ENCODE measurements at regions not wholly inside any gene's neighbourhood (a gene's known extent, or its start where the extent isn't known, plus 50 kb on each side); places are given as distances from the start of the nearest gene placed in this dataset.

DNA sequence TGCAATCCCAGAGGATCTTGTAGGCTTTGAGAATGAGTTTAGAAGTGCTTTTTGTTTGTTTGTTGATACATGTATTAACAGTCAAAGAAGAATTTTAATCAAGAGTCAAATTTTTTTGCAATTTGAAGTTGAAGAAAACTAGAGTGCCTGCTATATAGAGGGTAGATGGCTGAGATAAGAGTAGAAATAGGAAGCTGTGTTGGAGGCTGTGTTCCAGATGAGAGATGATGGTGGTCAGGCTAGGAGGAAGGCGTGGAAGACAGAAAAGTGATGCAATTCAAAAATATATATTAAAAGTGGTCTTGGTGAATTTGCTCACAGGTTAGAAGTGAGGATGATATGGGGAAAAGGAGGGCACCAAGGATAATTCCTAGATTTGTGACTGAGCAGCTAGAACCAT lies 978.3 kb downstream of the BCL11A start:
- Mint-ChIP-seq H3K4me3 (no peak overlapping the region), H3K9me3 (no peaks in the 10 kb centered on the region), H3K27me3 (ENCODE audit: low read depth) (no peaks in the 10 kb centered on the region), H3K36me3 (ENCODE audit: low read depth) (no peaks in the 10 kb centered on the region), H3K4me1 (ENCODE audit: low read depth) (no peaks in the 10 kb centered on the region), H3K27ac (no peak overlapping the region)

- H3K9me3 Mint-ChIP-seq = no peaks in the 10 kb centered on the region
- H3K4me3 Mint-ChIP-seq = no peak overlapping the region
- no peaks in the 10 kb centered on the region for H3K27me3 Mint-ChIP-seq (ENCODE audit: low read depth)
- H3K27ac Mint-ChIP-seq = no peak overlapping the region
- no peaks in the 10 kb centered on the region for H3K4me1 Mint-ChIP-seq (ENCODE audit: low read depth)
- H3K36me3 Mint-ChIP-seq (ENCODE audit: low read depth) = no peaks in the 10 kb centered on the region
These were observed 981.2 kb downstream of the BCL11A start for GRCh38 chr2:59572227-59572626.

DNA sequence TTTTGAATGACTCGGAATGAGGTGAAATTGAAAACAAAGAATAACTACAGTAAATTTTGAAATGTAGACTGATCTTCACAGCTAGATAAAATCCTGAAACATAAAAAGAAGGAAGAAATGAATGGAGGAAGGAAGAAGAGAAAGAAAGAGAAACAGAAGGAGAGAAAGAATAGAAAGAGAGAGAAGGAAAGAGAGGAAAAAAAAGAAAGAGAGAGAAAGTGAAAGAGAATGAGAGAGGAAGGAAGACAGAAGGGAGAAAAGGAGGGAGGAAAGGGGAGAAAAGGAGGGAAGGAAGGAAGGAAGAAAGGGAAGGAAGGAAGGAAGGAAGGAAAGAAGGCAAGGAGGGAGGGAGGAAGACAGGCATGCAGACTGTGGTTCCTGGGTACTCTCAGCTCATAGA lies 982.6 kb downstream of the BCL11A start:
- Mint-ChIP-seq H3K4me1 (ENCODE audit: low read depth) (no peaks in the 10 kb centered on the region), H3K4me3 (no peak overlapping the region), H3K27ac (no peak overlapping the region), H3K9me3 (no peaks in the 10 kb centered on the region), H3K36me3 (ENCODE audit: low read depth) (no peaks in the 10 kb centered on the region), H3K27me3 (ENCODE audit: low read depth) (no peaks in the 10 kb centered on the region)

GRCh38 chr2:59569124-59569523 lies 984.3 kb downstream of the BCL11A start:
- Mint-ChIP-seq H3K27ac (no peak overlapping the region), H3K4me1 (ENCODE audit: low read depth) (no peaks in the 10 kb centered on the region), H3K36me3 (ENCODE audit: low read depth) (no peaks in the 10 kb centered on the region), H3K27me3 (ENCODE audit: low read depth) (no peaks in the 10 kb centered on the region), H3K9me3 (no peaks in the 10 kb centered on the region), H3K4me3 (no peak overlapping the region)

GRCh38 chr2:59568461-59568860 lies 985.0 kb downstream of the BCL11A start:
- Mint-ChIP-seq H3K36me3 (ENCODE audit: low read depth) (no peaks in the 10 kb centered on the region), H3K27ac (no peak overlapping the region), H3K4me3 (no peak overlapping the region)

GRCh38 chr2:59567151-59567550 lies 986.3 kb downstream of the BCL11A start:
- Mint-ChIP-seq H3K36me3 (ENCODE audit: low read depth) (no peaks in the 10 kb centered on the region), H3K9me3 (no peaks in the 10 kb centered on the region), H3K27ac (no peak overlapping the region), H3K4me1 (ENCODE audit: low read depth) (no peaks in the 10 kb centered on the region), H3K27me3 (ENCODE audit: low read depth) (no peaks in the 10 kb centered on the region), H3K4me3 (no peak overlapping the region)

More at GRCh38 chr2:59568461-59568860, 985.0 kb downstream of the BCL11A start:
- no peaks in the 10 kb centered on the region for H3K4me1 Mint-ChIP-seq (ENCODE audit: low read depth)
- H3K9me3 Mint-ChIP-seq = no peaks in the 10 kb centered on the region
- H3K27me3 Mint-ChIP-seq (ENCODE audit: low read depth) = no peaks in the 10 kb centered on the region

- no peaks in the 10 kb centered on the region for H3K4me1 Mint-ChIP-seq (ENCODE audit: low read depth)
- H3K9me3 Mint-ChIP-seq = no peaks in the 10 kb centered on the region
- H3K4me3 Mint-ChIP-seq = no peak overlapping the region
- H3K27me3 Mint-ChIP-seq (ENCODE audit: low read depth) = no peaks in the 10 kb centered on the region
- H3K36me3 Mint-ChIP-seq (ENCODE audit: low read depth) = no peaks in the 10 kb centered on the region
- H3K27ac Mint-ChIP-seq = no peak overlapping the region
These were observed 986.7 kb downstream of the BCL11A start for GRCh38 chr2:59566739-59567138.

GRCh38 chr2:59561281-59561680 lies 992.2 kb downstream of the BCL11A start:
- Mint-ChIP-seq H3K9me3 (peaks cover 3% of the 10 kb centered on the region), H3K27me3 (ENCODE audit: low read depth) (no peaks in the 10 kb centered on the region), H3K27ac (no peak overlapping the region), H3K36me3 (ENCODE audit: low read depth) (no peaks in the 10 kb centered on the region), H3K4me1 (ENCODE audit: low read depth) (no peaks in the 10 kb centered on the region), H3K4me3 (no peak overlapping the region)

DNA sequence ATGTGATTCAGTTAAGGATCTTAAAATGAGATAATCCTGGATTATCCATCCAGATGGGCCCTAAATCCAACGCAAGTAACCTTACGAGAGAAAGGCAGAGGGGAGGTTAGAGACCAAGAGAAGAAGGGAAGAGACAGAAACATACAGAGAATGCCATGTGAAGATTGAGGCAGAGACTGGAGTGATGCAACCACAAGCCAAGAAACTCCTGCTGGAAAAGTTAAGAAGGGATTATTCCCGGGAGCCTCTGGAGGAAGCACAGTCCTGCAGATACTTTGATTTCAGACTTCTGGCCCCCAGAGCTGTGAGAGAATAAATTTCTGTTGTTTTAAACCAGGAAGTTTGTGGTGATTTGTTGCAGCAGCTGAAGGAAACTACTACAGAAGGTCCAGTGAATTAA lies 992.7 kb downstream of the BCL11A start:
- H3K4me3 Mint-ChIP-seq = no peak overlapping the region

GRCh38 chr2:59540864-59541263 lies 1012.6 kb downstream of the BCL11A start:
- Mint-ChIP-seq H3K4me3 (no peak overlapping the region), H3K4me1 (ENCODE audit: low read depth) (no peaks in the 10 kb centered on the region), H3K9me3 (no peaks in the 10 kb centered on the region), H3K36me3 (ENCODE audit: low read depth) (no peaks in the 10 kb centered on the region), H3K27ac (no peak overlapping the region), H3K27me3 (ENCODE audit: low read depth) (no peaks in the 10 kb centered on the region)

More for the DNA sequence above, 992.7 kb downstream of the BCL11A start:
- H3K36me3 Mint-ChIP-seq (ENCODE audit: low read depth) = no peaks in the 10 kb centered on the region
- no peaks in the 10 kb centered on the region for H3K27me3 Mint-ChIP-seq (ENCODE audit: low read depth)
- H3K4me1 Mint-ChIP-seq (ENCODE audit: low read depth) = no peaks in the 10 kb centered on the region
- no peak overlapping the region for H3K27ac Mint-ChIP-seq
- peaks cover 3% of the 10 kb centered on the region for H3K9me3 Mint-ChIP-seq

- Mint-ChIP-seq H3K4me1 (ENCODE audit: low read depth) (no peaks in the 10 kb centered on the region), H3K36me3 (ENCODE audit: low read depth) (no peaks in the 10 kb centered on the region), H3K27me3 (ENCODE audit: low read depth) (no peaks in the 10 kb centered on the region), H3K9me3 (no peaks in the 10 kb centered on the region), H3K4me3 (no peak overlapping the region), H3K27ac (no peak overlapping the region)
These were observed 1015.0 kb downstream of the BCL11A start for GRCh38 chr2:59538398-59538911.

DNA sequence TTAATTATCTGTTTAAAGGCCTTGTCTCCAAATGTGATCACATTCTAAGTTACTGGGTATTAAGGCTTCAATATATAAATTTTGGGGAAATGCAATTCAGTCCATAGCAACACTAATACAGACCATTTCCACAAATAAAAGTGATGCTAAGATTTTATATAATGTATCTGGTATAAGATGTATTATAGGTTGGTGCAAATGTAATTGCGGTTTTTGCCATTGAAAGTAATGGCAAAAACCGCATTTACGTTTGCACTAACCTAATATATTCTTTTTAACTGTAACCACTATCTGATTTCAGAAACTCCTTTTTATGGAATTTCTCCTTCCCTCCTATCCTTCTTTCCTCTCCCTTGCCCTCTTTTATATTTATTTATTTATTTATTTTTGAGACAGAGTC lies 1020.6 kb downstream of the BCL11A start:
- Mint-ChIP-seq H3K36me3 (ENCODE audit: low read depth) (no peaks in the 10 kb centered on the region), H3K4me1 (ENCODE audit: low read depth) (no peaks in the 10 kb centered on the region), H3K27ac (no peak overlapping the region)

DNA sequence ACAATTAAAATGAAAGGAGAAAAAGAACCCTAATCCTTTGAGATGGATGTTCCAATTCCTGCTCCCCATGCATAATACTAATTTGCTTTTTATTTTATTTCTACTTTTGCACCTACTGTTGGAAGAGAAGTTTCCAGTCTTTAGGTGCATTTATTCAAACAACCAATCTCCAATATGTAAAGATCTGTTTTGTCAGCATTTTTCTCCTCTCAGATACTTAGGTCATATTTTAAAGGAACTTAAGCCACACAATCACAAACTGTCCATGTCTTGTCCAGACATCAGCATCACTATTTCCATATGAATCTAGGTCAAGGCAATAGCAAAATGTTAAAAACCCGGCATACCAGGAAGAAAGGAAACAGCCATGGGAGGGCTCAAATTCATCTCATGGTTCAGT lies 1023.2 kb downstream of the BCL11A start:
- Mint-ChIP-seq H3K9me3 (no peaks in the 10 kb centered on the region), H3K4me1 (ENCODE audit: low read depth) (no peaks in the 10 kb centered on the region), H3K27me3 (ENCODE audit: low read depth) (no peaks in the 10 kb centered on the region), H3K36me3 (ENCODE audit: low read depth) (no peaks in the 10 kb centered on the region), H3K4me3 (no peak overlapping the region), H3K27ac (no peak overlapping the region)

More for the DNA sequence above, 1020.6 kb downstream of the BCL11A start:
- Mint-ChIP-seq H3K4me3 (no peak overlapping the region), H3K27me3 (ENCODE audit: low read depth) (no peaks in the 10 kb centered on the region), H3K9me3 (no peaks in the 10 kb centered on the region)

GRCh38 chr2:59529726-59530125 lies 1023.7 kb downstream of the BCL11A start:
- Mint-ChIP-seq H3K4me3 (no peak overlapping the region), H3K4me1 (ENCODE audit: low read depth) (no peaks in the 10 kb centered on the region), H3K27me3 (ENCODE audit: low read depth) (no peaks in the 10 kb centered on the region), H3K36me3 (ENCODE audit: low read depth) (no peaks in the 10 kb centered on the region), H3K9me3 (no peaks in the 10 kb centered on the region), H3K27ac (no peak overlapping the region)

DNA sequence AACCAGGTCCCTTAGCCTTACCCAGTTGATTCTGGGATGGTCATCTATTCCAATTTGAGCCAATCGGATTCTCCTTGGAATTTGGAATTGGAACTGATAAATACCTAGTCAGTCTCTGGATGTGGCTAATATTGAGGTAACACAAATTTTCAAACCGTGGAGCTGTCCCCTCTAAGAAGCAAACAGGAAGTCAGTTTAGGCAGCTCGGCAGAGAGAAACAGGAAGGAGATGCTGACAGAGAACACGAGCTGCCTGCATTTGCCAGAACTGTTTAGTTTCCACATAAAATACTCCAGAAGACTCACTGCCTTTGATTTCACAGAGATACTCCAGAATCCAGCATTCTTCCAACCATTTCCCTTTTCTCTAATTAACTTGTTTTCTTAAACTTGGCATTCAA lies 1024.9 kb downstream of the BCL11A start:
- Mint-ChIP-seq H3K36me3 (ENCODE audit: low read depth) (no peaks in the 10 kb centered on the region), H3K9me3 (no peaks in the 10 kb centered on the region), H3K4me3 (no peak overlapping the region), H3K4me1 (ENCODE audit: low read depth) (no peaks in the 10 kb centered on the region), H3K27ac (no peak overlapping the region), H3K27me3 (ENCODE audit: low read depth) (no peaks in the 10 kb centered on the region)

DNA sequence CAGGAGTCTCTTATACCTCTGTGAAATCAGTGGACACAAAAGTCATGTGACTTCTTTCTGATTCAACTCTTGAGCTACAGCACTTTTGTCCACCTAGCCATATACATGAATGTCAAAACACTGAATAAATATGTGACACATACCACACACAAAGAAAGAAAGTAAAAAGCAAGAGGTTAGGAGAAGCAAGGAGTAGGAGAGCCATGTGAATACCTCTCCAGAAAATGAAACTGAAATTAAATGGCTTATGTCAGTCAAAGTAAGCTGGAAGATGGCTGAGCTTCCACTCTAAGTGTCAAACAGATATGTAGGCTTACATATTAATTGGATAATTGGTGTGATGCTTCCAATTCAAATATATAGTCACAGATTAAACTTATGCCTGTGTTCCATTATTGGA lies 1050.5 kb downstream of the BCL11A start:
- Mint-ChIP-seq H3K9me3 (peaks cover 5% of the 10 kb centered on the region), H3K27ac (no peak overlapping the region), H3K36me3 (ENCODE audit: low read depth) (no peaks in the 10 kb centered on the region), H3K4me3 (no peak overlapping the region), H3K4me1 (ENCODE audit: low read depth) (peaks cover 2% of the 10 kb centered on the region), H3K27me3 (ENCODE audit: low read depth) (no peaks in the 10 kb centered on the region)

All from T-helper 1 cell treated with Interleukin-12 subunit alpha and Interleukin-12 subunit beta and Interleukin-4 antibody, amounts not matched to agents 30 μg/mL and 1 μg/mL, for 36 hours (primary cell).